GM19351 (cell line): ENCODE measurements at regions not wholly inside any gene's neighbourhood (a gene's known extent, or its start where the extent isn't known, plus 50 kb on each side); places are given as distances from the start of the nearest gene placed in this dataset.

Experiments used
- ATAC-seq: cut with Tn5 transposase; IDR thresholded peaks from one replicate; pipeline ENCODE4 v1.9.1; 2021; ENCODE audit warnings: mild to moderate bottlenecking, moderate library complexity; ENCODE audit not compliant: unreplicated experiment

DNA sequence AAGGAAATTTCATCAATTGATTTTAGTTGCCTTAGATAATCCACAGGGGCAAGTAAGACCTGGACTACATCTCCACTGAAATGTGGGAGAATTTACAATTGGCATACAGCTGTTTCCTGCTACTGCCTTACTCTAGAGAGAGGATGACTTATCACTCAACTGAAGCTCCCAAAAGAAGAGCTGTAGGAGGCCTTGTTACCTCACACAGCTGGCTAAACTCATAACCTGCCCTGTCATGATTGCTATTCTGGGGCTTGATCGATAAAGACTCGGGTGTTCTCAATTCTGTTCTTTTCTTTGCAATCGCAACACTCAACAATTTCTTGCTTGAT is 1396.4 kb downstream of the EFNB2 start:
- peak; percentile 11 for ATAC-seq

DNA sequence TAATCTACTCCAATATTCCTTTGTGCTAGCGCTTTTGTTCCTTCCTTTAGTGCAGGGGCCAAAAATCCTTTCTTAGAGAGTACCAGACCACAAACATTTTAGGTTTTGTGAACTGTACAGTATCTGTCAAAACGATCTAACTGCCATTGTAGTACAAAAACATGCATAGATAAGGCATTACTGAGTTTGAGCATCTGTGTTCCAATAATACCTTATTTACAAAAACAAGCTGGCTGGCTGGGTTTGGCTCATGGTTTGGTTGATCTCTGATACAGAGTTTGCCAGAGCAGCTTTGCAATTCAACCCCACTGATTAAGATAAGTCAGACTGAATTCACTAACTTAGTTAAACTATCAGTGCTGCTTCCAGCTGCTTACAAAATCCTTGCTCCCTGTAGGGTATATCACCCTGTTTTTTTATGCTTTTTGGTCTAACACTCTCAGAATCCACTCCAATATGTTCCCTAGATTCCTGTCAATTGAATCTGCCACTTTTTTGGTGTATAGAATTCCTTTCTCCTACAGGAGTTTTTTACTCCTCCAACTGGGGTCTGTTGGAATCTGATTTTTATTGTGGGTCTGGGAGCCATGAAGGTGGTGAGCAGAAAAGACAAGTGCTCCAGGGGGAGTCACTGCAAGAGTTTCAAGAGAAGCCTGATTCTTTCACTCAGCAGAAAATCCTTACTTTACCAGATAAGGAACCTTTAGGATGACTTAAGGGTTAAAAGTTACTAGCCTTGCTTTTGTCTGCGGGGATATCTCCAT is 1399.4 kb downstream of the EFNB2 start:
- ATAC-seq, result no peak

DNA sequence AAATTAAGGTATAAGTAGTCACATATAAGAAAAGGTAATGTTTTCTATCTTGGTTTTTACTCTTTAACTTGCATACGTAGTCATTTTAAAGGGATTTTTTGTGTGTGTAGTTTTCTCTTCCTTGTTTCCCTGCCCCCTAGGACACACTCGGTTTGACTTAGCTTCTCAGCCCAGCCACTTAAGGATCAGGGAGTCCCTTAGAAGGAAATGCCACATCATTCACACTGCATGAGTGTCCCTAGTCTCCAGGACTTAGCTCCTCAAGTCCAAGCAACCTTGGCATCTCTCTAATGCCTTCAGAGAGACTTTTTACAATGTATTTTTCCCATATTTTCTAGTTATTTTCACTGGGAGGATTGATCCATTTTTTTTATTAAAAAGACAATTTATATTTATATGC is 1407.7 kb downstream of the EFNB2 start:
- ATAC-seq, result no peak

DNA sequence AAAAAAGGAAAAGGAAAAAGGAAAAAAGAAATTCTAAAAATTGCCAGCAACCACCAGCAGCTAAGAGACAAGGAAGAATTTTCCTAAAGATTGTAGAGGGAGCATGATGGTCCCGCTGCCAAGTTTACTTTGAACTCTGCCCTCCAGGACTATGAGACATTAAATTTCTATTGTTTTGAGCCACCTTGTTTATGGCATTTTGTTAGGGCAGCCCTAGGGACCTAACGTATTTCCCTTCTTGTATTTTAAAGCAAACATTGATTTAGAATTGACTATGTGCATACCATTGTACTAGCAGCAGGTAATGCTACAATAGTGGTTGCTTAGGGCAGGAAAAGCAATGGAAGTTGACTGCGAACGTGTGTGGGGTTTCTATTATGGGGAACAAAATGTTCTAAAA is 1414.2 kb downstream of the EFNB2 start:
- ATAC-seq, result no peak

DNA sequence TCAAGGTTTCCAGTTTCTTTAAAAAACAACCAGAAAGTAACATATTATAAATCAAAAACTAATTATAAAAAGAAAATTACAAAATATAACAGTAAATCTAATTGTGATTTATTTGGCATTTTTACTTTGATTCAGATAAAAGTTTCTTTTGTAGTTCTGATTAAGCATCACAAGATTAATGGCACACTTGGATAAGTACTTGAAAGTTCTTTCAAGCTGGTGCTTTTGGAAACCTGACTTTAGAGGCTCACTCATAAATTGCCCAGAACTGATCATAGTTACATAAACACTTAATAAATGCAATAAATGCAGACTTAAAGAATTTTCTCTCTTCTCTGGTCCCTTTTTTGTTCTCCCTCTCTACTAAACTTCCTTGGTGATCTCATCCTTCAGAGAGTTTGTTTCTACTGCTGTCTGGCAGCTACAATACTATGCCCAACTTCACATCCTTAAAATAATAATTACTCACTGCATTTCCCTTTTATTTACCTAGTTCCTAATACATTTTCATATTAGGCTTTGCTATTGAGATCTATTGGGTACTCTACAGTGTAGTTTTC is 1417.0 kb downstream of the EFNB2 start:
- ATAC-seq, result no peak

DNA sequence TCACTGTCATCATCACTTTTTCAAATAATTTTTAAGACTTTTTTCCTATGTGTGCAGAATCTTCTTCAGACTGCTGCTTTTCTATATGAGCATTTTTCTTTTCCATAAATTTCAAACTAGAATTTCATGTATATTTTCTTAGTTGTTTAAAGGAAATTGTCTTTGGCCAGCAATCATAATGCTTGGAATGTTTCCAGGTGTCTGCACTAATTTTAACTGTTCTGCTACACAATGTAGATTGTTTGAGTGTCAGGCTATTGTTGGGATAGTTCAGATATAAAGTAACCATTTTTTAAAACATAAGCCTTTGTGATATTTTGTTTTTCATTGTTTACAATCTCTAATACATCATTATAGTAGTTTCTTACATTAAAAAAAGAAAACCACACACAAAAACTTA is 1418.5 kb downstream of the EFNB2 start:
- no peak for ATAC-seq

DNA sequence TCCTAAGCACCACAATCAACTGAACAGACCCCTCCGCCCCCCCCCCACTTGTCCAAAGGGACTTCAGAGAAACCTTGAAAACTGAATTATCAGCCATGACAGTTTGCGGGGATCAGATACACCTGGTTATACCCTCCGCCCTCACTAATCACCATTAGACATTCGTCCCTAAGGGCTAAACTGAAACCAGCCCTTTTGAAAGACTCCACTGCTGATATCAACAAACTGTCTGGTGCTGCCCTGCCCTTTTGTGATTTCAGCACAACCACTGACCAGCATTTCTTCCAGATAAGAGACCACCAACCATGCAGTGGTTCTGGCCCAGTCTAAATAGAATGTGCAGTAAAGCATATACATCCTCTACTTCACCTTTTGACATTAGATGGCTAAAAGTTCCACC is 1422.9 kb downstream of the EFNB2 start:
- no peak for ATAC-seq

DNA sequence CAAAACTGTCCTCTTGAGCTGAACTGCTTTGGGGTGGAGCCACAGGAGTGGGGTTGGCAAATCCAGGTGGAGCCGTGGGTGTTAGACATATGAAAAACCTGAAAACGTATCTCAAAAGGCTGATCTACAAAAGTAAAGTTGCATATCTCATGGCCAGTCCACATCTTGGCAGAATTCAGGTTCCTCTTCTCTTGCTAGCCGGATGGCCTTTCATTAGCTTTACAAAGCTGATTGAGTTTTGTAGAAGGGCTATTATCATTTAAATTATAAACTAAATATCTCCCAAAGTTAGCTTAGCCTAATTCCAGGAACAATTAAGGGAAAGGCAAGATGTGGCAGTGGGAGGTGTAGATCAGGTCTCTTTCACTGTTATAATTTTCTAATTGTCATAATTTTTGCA is 1427.7 kb downstream of the EFNB2 start:
- ATAC-seq, result no peak

DNA sequence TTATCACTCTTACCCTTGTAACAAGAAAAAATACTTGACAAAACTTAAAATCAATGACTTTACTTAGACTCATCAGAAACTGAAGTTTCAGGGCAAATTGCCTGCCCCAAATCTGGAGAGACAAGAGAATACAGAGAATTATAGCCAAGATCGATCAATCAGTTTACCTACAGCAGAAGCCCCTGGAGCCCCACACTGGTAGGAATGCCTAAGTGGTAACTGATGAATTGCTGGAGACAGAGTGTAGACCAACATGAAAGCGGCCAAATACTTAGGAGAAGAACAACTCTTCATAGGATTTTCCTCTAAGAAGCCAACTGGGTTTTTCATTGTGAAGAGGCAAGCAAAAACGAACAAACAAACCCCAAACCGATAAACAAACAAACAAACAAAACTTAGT is 1430.0 kb downstream of the EFNB2 start:
- ATAC-seq, result no peak

DNA sequence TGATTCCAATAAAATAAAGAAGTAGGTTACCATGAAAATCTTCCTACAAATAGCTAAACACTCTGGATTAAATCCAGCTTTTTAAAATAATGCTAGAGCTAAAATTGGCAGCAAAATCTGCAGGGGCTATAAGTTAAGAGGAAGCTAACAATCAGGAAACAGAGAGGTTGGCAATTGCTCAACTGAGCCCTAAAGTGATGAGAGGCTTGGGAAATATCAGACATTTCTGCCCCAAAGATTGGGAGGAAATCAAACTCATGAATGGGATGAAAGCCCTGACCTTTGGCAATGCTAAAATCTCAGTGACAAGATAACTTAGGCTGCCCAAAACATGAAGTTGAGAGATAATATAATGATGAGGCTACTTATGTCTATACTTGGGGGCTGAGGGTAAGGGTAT is 1437.9 kb downstream of the EFNB2 start:
- no peak for ATAC-seq

DNA sequence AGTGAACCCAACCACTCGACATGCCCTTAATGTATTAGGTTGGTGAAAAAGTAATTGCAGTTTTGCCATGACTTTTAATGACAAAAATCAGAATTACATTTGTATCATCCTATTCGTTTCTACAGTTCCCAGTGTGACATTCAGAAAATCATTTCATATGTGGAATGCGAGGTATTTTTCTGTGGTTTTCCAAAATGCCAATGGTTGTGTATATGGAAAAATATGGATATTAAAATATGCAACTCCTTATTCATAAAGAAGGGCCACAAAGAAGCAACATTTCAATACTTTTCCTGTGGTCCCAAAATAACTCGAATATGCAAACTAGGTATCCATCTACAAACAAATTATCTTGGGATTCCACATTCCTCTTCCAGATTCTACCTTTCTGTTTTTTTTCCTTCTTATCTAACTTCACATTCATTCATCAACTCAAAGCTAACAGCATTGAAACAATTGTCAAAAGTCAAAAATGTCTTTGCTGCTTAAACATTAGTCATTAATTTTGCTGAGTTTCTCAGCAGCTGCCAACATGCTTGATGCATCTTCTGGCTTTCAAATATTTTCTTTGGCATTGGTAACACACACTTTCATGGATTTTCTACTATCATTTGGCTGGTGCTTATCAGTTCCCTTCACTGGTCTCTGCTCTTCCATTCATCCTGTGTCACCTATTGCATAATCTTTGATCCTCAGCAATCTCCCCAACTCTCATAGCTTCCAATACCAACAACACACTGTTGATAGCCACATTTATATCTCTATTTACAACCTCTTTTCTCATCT is 1445.4 kb downstream of the EFNB2 start:
- no peak for ATAC-seq

DNA sequence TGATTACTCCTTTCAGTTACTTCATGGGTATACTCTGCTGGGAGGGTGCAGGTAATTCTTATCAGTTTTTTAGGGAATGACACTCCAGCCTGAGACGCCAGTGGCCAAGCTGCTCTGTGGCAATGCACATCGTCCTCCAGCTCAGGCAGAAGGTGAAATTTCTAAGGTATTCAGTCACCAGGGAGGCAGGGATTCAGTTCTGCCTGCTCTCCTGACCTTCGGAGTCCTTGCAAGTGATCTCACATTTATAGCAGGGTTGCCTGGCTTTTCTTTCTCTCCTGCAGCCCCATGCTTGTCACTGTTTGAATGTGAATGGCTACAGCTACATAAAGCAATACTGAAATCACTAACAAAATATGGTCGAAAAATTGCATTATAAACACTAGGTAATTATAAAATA is 1447.5 kb downstream of the EFNB2 start:
- no peak for ATAC-seq

DNA sequence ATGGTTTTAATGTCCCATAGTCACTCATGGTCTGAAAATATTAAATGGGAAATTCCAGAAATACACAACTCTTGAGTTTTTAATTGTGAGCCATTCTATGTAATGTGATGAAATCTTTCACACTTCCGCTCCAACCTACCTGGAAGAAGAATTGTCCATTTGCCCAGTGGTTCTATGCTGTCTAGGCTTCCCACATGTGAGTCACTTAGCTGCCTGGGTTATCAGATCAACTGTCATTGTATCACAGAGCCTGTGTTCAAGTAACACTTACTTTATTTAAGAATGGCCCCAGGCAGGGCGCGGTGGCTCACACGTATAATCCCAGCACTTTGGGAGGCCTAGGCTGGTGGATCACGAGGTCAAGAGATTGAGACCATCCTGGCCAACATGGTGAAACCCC is 1450.5 kb downstream of the EFNB2 start:
- no peak for ATAC-seq

DNA sequence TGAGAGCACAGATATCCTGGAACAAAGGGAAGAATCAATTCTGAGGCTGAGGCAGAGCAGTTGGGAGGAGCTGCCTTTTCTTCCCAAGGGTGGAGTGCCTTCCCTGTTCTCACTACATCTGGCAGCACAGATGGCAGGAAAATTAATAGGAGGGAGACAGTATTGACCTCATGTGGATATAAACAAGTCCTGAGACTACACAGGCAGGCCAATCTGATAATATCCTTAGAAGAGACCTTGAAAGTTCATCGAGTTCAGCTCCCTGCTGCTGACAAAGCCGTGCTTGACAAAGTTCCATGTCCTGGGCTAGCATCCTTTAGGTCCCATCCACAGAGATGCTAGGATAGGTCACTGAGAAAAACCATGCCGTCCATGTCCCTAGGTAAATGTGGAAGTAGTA is 1451.5 kb downstream of the EFNB2 start:
- ATAC-seq, result no peak

DNA sequence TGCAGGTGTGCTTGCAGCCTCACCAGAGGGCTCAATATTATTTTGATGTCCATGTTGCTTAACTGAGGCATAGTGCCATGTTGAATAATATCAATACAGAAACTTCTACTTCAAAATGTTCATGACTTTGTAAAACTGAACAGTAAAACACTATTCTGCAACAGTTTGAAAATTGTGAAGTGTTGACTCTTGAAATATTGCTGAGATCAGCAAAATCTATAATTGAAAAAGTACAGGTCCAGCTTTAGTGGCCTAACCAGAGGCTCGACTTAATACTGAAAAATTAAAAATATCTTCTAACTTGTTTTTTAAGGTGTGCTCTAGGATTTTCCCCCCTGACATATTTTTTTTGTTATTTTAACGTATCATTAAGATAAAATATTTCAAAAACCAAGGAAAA is 1460.7 kb downstream of the EFNB2 start:
- no peak for ATAC-seq

DNA sequence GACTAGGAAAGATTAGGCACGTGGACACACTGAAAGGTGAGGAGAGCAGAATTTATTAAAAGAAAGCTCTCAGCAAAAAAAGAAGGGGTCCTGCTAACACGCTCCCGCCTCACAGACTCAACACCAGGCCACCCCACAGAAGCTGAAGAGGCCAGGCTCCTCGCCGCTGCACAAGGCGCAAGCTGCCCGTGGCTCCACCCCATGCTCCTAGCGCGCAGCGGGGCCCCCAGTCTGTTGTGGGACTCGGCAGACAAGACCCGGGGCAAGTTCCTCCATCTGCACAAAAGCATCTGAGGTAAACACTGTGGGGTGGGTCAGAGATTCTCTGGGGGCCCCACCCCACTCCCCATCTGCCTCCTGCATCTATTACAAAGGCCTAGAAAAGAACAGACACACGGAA is 1462.4 kb downstream of the EFNB2 start:
- no peak for ATAC-seq

DNA sequence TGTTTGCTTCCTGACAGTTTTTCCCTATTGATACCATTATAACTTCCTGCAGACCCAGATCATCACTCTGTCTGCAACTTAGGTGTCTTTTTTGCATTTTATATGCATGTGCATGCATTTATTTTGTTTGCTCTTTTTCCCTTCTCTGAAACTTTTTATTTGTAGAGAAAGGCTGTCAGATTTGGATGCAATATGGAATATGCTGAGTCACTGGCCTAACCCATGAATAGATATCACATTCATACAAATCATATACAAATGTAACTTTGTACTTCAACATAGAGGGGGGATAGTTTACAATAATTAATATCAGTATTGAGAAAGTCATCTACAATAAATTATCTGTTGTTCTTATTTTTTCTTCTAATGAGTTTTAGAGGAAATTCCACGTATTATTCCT is 1465.0 kb downstream of the EFNB2 start:
- no peak for ATAC-seq

DNA sequence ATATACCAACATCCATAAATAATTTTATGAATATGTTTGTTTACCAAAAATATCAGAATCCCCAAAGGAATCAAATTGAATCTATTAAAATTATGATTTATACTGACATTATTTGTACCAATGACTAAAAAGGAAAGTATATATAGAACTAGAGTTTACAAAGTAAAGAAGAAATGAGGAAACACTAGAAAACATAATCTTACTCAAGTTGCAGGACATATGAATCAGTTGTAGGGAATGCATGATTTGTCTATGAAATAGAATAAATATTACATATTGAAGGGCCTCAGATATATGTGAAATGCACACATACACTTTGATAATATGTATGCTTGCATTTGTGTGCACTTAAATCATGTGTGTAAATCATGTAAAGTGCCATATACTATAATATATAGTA is 1466.4 kb downstream of the EFNB2 start:
- no peak for ATAC-seq

DNA sequence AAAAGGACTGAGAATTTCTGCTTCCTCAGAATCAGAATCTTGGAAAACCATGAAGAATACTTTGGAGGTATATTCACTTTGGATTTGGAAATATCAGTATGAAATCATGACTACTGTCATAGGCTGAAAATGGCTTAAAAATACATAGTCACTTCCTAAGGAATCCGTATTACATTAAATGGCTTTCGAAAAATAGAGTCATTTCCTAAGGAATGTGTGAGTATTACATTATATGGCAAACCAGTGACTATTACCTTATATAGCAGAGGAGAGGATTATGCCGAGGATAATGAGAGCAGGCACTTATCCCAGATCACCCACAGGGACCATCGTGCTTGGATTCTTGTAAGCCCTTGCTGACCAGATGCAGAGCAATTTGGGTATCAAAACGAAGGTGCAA is 1471.8 kb downstream of the EFNB2 start:
- no peak for ATAC-seq

DNA sequence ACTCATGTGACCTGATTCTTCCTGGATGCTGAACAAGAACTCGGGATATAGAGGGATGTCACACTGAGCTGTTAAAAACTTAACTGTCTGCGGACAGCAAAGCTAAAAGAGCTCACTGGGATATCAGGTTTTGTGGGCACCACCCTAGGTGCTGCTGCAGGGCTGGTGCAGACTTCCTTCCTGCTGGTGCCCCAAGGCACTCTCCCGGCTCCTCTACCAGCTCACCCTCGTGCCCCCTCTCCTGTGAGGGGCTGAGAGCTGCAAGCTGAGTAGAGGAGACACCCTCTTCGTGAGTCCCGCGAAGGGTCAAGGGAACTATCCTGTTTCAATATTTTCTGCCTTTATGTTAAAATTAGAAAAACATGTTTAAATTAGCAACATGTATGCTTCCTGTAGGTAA is 1475.7 kb downstream of the EFNB2 start:
- ATAC-seq, result no peak

DNA sequence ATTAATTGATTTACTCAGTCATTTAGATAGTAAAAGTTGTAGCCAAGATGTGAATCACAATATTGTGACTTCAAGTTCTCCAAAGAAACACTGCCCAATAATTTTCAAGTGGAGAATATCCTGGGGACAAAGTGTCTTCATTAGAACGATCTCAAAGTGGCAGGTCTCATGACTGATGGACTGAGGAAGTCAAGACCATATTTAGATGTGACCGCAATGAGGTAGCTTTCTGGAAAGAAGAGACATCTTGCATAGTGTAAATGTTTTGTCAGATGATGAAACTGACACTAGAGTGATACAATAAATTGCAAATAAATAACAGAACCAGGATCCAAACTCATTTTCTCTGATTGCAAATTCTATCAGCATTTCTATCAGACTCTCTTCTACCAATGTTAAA is 1476.9 kb downstream of the EFNB2 start:
- peak; percentile 66 for ATAC-seq

DNA sequence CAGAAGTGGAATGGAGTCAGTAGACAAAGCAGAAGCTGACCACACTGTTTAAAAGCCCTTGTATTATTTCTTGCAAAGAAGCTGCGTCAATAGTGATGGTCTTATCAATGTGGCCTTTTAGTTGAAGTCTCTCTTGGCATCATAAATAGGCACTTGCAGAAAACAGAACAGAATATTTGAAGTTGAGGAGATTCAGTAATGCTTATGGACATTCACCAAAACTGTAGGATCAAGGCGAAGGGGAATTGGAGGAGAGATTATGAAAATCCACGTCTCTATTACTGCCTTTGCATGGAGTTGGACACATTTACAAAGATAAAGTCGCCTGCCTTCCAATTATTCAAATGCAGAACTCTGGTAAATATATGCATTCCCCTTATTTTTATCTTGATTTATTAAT is 1482.8 kb downstream of the EFNB2 start:
- no peak for ATAC-seq
